PC-9 (cell line): ENCODE measurements at regions not wholly inside any gene's neighbourhood (a gene's known extent, or its start where the extent isn't known, plus 50 kb on each side); places are given as distances from the start of the nearest gene placed in this dataset.

ENCODE experiments used
- EZH2 ChIP-seq: fragments of 200-600 bp; sonication (generic); IDR thresholded peaks from 2 replicates; pipeline ENCODE4 v1.8.0; 2017; ENCODE audit warnings: antibody characterized with exemption, low read depth
- TF ChIP-seq, protein P1 (sequence below): fragments of 200-600 bp; sonication (generic); conservative IDR thresholded peaks from 2 replicates; pipeline ENCODE4 v1.6.1; 2017; ENCODE audit warnings: mixed run types, antibody characterized with exemption, mild to moderate bottlenecking, moderate library complexity

DNA sequence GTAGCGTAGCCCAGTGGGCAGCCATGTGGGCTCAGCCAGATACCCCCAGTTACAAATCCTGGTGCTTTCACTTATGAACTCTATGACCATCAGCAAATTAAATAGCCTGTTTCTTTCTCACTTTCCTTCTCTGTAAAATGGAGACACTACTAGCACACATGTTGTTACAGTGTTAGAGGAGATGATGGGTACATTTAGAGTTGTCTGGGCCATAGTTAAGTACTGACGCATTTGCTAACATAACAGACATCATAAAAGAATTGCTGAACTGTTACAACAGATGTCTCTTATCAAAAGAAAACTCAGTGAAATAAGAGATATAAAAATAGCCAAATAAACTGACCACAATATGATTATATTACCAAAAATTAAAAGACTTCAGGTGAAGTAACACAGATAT lies 69.9 kb upstream of the DOK5 start:
- TF ChIP-seq, protein P1, sequence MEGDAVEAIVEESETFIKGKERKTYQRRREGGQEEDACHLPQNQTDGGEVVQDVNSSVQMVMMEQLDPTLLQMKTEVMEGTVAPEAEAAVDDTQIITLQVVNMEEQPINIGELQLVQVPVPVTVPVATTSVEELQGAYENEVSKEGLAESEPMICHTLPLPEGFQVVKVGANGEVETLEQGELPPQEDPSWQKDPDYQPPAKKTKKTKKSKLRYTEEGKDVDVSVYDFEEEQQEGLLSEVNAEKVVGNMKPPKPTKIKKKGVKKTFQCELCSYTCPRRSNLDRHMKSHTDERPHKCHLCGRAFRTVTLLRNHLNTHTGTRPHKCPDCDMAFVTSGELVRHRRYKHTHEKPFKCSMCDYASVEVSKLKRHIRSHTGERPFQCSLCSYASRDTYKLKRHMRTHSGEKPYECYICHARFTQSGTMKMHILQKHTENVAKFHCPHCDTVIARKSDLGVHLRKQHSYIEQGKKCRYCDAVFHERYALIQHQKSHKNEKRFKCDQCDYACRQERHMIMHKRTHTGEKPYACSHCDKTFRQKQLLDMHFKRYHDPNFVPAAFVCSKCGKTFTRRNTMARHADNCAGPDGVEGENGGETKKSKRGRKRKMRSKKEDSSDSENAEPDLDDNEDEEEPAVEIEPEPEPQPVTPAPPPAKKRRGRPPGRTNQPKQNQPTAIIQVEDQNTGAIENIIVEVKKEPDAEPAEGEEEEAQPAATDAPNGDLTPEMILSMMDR = no peak
- TF ChIP-seq EZH2 = no peak
